HG02884 (cell line): ENCODE measurements at regions not wholly inside any gene's neighbourhood (a gene's known extent, or its start where the extent isn't known, plus 50 kb on each side); places are given as distances from the start of the nearest gene placed in this dataset.

Source experiments
- ATAC-seq: cut with Tn5 transposase; IDR thresholded peaks from one replicate; pipeline ENCODE4 v1.9.1; 2021; ENCODE audit warnings: mild to moderate bottlenecking, moderate library complexity; ENCODE audit not compliant: unreplicated experiment

DNA sequence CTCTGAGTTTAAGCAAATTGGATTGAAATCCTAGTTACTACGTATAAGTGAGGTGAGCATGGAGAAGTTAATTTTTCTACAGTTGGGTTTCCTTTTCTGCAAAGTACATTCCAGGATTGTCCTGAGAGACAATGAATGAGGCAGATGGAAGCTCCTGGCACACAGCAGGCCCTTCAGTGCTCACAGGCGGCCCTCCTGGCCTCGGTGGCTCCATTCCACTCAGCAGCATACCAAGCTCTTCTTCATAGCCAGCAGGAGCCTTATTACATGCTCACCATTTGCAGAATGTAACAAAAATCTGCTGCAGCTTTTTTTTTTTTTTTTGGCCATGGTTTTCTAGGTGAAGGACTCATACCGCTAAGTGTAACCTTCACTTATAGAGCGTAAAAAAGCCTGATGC is 113.2 kb upstream of the FAM9B start:
- no peak for ATAC-seq

DNA sequence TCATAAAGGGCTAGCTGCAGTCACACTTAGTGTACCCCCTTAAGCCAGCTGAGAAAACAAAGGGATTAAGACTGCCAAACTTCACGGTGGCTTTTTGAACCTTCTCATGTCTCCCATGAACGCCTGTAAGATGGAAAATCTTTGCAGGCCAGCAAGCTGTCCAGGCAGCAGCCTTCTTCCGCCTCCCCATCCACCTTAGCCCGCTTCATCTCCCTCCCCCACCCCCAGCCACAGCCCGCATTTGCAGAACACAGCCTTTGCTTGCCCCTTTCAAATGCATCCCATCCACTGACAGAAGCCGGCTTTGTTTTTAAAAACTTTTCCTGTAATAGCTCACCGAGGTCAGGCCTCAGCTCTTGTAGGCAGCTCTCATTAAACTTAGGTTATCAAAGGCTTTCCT is 113.8 kb upstream of the FAM9B start:
- no peak for ATAC-seq

DNA sequence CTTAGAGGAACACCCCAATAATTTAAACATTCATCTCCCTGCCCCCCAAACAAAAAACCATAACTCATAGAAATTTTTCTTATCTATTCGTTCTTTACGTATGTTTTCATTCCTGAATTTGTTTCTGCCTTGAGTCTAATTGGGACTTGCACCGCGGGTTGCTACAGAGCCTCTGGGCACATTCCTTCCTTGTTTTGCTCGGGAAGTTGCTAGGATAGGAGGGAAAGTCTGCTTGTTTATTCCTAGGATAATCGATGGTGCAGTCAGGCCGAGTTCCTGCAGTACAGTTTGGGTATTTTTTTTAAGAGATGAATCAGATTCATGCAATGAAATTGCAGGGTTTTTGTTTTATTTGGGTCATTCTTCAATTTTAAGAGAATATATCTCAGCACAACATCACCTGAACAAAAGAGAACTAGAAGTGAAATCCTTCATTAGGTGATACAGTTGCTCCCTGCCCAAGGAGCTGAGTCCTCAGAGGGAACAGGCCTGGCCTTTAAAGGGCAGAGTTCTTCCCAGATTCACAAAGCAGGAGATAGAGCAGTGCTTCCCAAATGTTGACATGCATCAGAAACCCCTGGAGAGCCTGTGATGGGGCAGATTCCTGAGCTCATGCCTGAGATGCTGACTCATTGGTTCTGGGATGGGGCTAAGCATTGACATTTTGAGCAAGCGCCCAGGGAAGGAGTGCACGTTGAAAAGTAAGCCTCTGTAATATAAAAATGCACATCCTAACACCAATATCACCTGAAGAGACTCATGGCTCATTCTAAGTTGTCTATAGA is 114.9 kb upstream of the FAM9B start:
- ATAC-seq, result no peak

DNA sequence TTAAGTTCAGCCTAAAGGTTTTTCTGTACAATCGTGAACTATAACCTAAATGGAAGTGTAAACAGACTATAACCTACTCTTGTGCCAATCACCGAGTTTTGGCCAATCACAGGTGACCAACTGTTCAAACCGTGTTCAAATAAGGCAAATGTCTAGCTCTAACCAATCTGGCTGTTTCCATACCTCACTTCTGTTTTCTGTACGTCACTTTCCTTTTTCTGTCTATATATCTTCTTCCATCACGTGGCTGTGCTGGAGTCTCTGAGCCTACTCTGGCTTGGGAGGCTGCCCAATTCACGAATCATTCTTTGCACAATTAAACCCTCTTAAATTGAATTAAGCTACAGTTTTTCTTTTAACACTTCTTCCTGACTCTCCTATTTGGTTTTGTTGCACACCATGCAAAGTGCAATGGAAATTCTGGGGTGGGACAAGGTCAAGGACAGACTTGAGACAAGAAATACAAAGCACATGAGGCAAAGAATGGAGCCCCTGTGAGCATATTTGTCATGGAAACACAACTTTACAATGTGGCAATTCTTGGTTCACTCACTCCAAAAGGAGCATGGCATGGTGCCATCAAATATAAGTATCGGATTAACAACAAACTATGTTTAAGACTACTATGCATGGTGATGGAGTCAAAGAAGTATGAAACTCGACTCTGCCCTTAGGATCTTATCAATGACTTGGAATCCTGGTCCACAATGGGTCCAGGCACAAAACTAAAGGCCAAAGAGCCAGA is 115.7 kb upstream of the FAM9B start:
- ATAC-seq, result no peak

DNA sequence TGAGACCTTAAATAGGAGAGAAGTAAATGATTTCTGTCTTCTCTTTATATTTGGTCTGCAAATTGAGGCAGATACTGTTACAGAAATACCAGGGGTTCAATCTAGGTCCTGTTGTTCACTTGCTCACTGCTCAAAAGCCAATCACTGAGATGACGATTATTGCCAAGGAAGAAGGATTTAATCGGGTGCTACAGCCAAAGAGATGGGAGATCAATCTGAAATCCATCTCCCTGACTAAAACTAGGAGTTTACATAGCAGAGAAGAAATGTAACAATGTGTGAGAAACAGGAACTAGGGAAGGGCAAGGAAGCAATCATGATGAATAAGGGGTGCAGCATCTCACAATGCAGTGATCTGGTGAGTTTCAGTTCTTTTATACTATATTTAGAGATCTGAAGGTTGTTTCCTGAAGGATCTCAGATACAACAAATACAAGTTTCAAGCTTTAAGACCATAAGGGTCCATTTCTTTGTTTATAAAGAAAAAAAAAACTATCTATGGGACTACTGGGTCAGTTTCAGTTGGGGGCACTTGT is 117.9 kb upstream of the FAM9B start:
- no peak for ATAC-seq

DNA sequence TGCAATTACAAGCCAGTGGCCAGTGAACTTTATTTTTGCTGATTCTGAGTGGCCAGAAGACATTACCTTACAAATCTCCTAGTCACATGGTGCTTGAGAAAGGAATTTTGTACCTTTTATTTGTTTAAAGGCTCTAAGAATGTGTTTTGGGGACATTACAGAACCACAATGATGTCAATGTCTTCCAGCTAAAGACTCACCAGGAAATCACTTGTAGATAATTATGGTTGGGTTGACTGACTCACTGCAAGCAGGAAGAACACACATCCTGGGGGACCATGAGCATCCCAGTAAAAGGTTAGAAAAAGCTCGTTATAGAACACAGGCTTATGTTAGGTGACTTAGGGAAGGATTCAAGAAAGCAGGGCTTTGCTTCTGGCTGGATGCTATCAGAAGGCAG is 119.4 kb upstream of the FAM9B start:
- no peak for ATAC-seq

DNA sequence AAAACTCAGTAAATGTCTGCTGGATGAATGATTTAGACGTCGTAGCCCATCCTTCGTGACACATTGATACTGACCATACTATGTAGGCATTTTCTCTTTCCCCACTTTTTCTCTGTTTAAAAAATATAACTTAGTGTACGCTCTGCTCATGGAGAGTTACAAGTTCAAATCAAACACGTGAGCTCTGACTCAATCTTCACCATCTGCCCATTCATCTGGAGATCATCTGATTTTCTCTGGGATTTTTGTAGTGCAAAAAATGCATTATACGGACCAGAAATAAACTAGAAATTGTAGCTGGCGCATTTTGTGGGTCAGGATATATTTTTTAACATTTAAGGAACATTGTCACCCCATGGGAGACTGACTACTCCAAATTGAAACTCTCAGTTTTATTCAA is 124.7 kb upstream of the FAM9B start:
- no peak for ATAC-seq

DNA sequence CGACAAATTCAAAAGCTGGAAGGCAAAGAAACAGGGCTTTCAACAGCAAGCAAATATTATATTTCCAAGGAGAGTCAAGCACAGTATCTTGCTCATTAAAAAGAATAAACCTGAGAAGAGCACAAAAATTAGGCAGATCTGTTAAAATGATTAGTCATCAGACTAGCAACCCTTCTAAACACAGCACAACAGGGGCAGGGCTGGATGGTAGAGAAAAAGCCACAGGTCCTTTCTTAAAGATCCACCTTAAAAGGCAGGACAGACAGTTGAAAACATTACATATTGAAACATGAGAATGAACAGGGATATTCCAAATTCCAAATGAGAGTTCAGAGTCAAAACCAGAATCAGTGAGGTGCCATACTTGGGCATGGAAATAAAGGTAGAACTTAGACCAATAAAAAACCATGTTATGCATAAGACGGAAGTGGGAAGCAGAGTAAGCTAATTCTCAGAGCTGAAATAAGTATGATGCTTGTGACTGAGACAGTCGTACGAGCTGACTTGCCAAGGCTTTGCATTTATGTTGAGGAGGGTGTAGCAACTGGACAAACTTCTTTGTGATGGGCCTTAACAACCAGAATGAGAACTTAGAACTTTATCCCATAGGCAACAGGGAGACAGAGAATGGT is 126.9 kb upstream of the FAM9B start:
- no peak for ATAC-seq

DNA sequence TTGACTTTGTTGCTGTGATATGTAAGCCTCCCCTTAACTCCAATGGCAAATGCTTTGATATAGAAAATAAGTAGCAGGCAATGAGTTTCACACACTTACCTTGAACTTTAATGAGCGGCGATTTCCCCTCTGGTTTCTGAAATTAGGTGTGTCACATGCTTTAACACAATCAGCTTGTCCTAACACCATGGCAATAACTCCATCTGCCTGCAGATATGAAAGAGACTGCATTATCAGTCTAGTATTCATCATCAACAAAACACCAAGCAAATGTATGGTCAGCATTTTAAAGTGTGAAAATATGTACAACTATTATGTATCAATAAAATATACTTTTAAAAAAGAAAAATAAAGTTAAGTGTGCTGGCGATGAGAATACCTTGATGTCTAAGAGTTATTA is 128.8 kb upstream of the FAM9B start:
- ATAC-seq, result no peak

DNA sequence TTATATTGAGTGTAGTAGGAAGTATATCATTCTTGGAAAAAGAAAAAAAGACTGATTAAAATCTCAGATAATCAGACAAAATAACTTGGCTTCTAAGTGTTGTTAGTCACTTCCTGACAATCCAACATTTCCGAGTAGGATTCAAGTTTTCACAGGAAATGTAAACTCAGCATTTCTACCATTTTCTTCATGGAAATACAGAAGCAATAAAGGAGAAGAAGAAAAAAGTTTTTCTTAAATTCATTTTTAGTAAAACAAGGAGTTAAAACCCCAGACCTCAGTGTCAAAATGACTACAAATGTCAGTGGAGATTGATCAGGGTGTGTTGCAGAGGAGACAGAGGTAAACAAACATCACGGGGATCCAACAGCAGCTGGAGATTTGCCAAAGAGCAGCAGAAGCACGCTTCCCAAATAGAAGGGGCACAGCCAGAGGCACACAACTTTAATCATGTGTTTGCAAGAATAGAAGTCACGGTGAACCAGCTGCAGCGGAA is 129.3 kb upstream of the FAM9B start:
- ATAC-seq, result no peak

DNA sequence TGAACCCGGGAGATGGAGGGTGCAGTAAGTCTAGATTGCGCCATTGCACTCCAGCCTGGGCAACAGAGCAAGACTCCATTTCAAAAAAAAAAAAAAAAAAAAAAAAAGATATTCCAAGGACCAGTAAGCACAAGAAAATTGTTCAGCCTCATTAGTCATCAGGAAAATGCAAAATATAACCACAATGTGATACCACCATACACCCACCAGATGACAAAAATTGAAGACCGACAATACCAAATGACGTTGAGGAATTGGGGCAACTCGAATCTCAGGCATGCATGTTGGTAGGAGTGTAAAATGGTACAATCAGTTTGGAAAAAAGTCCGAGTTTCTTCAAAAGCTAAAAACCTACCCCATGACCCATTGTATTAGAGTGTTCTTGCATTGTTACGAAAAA is 130.2 kb upstream of the FAM9B start:
- no peak for ATAC-seq

DNA sequence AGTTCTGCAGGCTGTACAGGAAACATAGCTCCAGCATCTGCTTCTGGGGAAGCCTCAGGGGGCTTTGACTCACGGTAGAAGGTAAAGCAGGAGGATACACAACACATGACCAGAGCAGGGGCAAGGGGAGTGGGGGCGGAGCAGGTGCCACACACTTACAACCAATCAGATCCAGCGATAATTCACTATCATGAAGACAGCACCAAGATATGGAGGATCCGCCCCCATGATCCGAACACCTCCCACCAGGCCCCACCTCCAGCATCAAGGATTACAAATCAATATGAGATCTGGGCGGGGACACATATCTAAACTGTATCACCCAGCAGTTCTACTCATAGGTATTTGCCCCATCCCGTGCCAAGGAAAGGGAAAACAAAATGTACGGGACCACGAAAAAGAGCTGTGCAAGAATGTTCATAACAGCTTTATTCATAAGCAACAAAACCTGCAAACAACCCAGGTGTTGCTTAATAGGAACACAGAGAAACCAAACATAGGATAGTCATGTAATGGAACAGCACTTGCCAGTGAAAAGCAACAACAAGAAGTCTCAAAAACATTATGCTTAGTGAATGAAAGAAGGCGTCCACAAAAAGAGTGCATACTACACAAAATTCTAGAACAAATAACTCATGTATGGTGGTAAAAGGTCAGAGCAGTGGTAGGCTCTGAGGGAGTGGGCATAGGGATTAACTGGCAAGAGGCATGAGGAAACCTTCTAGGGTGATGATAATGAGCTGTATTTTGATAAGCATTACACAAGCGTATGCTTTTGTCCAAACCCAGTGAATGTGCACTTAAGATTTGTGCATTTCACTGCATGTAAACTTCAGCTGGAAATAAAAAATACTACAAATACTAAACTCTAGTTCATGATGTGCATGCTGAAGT is 130.9 kb upstream of the FAM9B start:
- ATAC-seq, result no peak

DNA sequence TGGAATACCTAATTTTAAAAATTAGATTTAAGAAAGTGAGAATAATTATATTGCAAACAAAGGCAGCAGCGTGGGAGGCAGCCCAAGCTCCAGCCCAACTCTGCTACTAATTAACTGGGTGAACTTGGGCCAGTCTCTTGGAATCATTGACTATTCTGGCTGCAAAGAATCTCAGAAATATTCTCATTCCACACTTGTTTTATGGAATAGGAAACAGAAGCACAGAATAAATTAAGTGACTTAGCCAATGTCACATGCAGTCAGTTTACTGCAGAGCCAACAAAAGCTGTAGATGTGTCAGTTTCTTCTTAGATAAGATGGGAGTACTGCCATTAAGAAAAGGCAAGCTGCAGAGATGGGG is 132.6 kb upstream of the FAM9B start:
- ATAC-seq, result no peak

DNA sequence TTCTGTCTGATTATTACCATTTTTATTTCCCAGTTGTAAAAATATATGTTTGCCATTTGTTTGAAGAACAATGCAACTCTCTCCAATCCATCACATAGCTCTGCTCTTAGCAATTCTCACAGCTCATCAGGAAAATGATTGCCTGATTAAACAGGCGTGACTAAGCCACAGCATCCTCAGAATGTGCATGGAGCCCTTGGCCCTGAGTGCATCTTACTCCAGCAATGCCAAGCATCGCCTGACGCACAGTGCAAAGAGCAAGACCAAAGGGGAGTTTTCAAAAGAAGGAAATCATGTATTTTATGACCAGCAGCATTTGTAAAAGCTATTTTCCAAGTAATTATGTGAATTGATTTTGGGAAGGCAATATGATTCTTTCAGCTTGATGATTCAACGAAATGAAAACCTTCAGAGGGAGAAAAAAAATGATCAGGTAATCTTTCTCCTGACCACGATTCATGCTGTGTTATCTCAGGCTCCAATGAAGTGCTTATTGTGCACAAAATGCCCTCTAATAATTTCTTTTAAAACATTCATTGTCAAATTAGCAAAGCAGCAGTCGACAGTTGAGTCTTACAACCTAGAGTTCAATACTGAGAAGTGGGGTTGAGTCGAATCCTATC is 138.0 kb upstream of the FAM9B start:
- ATAC-seq, result no peak

DNA sequence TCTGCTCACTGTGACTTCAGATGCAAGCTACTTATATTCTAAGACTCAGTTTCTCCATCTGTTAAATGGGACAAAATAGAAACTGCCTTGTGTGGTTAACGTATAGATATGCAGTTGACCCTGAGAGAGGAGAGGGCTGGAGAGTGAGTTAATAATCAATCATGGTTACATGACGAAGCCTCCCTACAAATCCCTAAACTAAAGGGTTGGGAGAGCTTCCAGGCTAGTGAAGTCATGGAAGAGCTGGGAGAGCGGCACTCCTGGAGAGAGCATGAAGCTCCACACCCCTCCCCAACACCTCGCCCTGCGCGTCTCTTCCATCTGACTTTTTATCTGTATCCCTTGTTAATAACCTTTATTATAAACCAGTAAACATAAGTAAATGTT is 138.5 kb upstream of the FAM9B start:
- ATAC-seq, result no peak

DNA sequence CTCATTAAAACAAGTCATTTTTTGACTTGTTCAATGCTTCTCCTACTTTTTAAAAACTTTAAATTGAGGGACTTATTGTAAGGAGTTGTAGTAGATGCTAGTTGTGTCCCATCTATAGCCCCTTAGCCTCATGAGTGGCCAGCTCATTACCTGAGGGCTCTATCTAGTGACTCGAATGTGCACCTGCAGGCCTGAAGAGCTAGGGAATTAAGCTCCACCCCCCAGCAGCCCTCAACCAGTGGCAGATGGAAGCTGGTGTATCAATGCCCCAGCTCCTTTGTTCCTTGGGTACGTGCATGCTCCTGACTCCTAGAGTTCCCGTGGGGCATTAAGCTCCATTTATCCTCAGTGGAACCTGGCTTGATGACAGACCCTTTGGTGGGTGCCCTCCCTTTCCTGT is 146.7 kb upstream of the FAM9B start:
- ATAC-seq, result no peak

DNA sequence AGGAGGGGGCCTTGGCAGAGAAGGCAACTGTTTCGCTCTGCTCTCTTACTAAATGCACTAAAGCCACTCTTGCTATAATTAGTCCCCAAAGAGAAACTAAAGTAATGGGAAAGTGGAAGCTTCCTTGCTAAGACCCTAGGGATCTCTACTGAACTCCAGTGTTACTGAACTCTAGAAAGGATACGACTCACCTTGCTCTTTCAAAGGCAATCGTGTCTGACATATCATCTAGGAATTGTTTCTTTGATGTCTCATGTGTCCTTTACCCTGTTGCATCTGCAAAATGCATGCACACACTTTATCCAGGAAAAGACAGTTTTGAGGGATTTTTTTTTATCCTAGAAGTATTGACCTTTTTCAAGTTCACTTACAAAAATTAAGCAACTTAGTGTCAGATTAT is 148.1 kb upstream of the FAM9B start:
- ATAC-seq, result no peak

DNA sequence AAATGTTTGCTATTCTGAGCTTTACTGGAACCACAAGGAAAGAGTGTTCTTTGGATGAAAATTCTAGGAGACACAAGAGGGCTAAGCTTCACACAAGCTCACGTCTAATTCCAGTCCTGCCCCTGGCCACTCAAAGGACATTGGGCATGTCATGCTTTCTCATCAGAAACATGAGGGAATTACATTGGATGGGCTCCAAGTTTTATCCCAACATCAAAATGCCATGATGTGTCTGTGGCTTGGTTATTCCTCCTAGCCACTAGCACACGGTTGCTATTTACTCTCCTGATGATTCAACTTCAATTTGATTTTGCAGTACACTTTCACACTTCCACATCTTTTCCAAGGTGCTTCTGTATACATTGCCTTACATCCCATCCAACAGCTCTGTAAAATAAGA is 149.6 kb upstream of the FAM9B start:
- ATAC-seq, result no peak

DNA sequence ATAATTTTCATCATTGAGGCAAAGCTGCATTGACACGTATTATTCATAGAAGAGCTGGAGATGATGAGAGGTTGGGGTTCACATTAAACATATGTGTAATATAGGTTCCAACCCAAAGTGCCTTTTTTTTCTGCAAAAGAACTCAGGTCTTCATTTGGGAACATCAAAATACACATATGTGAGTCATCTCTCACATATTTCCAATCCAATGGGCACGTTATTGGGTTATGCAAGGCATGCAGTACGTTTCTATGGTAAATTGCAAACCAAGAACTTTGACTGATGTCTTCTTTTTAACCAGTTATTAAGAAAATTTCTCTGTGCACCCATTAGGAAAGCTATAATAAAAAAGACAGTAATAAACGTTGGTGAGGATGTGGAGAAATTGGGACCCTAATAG is 150.3 kb upstream of the FAM9B start:
- no peak for ATAC-seq

DNA sequence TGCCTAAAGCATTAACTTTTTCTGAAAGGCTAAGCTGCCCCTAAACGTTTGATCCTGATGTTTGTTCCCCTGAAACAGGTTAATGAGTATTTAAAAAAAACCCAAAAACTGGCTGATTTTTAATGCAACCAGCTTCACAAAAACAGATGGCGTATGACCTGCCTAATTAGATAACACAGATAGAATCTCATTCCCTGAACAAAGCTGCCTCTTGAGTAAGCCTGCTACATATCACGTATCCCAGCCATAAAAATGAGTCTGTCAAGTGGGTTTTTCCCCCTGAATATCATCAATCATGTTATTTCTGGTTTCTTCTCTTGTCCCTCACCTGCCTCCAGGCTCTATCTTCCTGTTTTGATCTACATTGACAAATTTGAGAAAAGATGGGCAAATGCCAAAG is 154.2 kb upstream of the FAM9B start:
- no peak for ATAC-seq
